Large intestine (tissue), 3 donors: ENCODE measurements at regions not wholly inside any gene's neighbourhood (a gene's known extent, or its start where the extent isn't known, plus 50 kb on each side); places are given as distances from the start of the nearest gene placed in this dataset.
A peak's percentile ranks its signal among the peaks of the same experiment; 100 is the strongest.

Experiments
- DNase-seq, 2 donors: peaks; one replicate each; pipeline versions ENCODE4 v3.0.0 to v3.0.0-alpha.2; 2013
- H3K27ac ChIP-seq: one replicate; pipeline ENCODE4 v1.5.1; 2013; ENCODE audit warnings: low read length
- H3K27me3 ChIP-seq: 2 replicates; pipeline ENCODE4 v1.6.1; 2013; ENCODE audit warnings: low read length; ENCODE audit not compliant: control insufficient read depth, insufficient read depth
- H3K36me3 ChIP-seq: 2 replicates; pipeline ENCODE4 v1.6.1; 2013; ENCODE audit warnings: low read length; ENCODE audit not compliant: control insufficient read depth, insufficient read depth
- H3K4me1 ChIP-seq: one replicate; pipeline ENCODE4 v1.6.1; 2013; ENCODE audit warnings: low read length; ENCODE audit not compliant: control insufficient read depth, insufficient read depth
- H3K4me3 ChIP-seq: one replicate; pipeline ENCODE4 v1.5.1; 2013; ENCODE audit warnings: low read length
- H3K9me3 ChIP-seq: one replicate; pipeline ENCODE4 v1.6.1; 2013; ENCODE audit warnings: mild to moderate bottlenecking, low read depth, low read length, moderate library complexity; ENCODE audit not compliant: control insufficient read depth
- WGBS: methylation state at CpG from one replicate; pipeline ENCODE4 v1.1.5; 2013; ENCODE audit warnings: low lambda C conversion rate; ENCODE audit not compliant: insufficient coverage; 5-methylcytosine and 5-hydroxymethylcytosine counted together

GRCh38 chr10:121152033-121152432 is 300.9 kb downstream of the WDR11 start:
- DNase-seq: no peak
- H3K4me3 ChIP-seq: no peak overlapping the region
- H3K4me1 ChIP-seq: peaks cover 20% of the 10 kb centered on the region
- no CpG with 5 or more reads among the region's 2 CpGs for WGBS
- no peak overlapping the region for H3K27ac ChIP-seq
- no peaks in the 10 kb centered on the region for H3K9me3 ChIP-seq
- no peaks in the 10 kb centered on the region for H3K27me3 ChIP-seq
- no peaks in the 10 kb centered on the region for H3K36me3 ChIP-seq

GRCh38 chr10:121152935-121153334 is 301.8 kb downstream of the WDR11 start:
- no peak for DNase-seq
- H3K9me3 ChIP-seq: no peaks in the 10 kb centered on the region
- H3K36me3 ChIP-seq: no peaks in the 10 kb centered on the region
- WGBS: 89% methylated on average over 1 of the region's 1 CpG
- no peak overlapping the region for H3K4me3 ChIP-seq
- H3K27me3 ChIP-seq: no peaks in the 10 kb centered on the region
- no peak overlapping the region for H3K27ac ChIP-seq
- peaks cover 22% of the 10 kb centered on the region for H3K4me1 ChIP-seq

GRCh38 chr10:121154310-121154709 is 303.1 kb downstream of the WDR11 start:
- no peak for DNase-seq
- H3K36me3 ChIP-seq: no peaks in the 10 kb centered on the region
- H3K9me3 ChIP-seq: no peaks in the 10 kb centered on the region
- no CpG with 5 or more reads among the region's 2 CpGs for WGBS
- peaks cover 31% of the 10 kb centered on the region for H3K4me1 ChIP-seq
- H3K27me3 ChIP-seq: no peaks in the 10 kb centered on the region
- H3K4me3 ChIP-seq: no peak overlapping the region
- no peak overlapping the region for H3K27ac ChIP-seq

DNA sequence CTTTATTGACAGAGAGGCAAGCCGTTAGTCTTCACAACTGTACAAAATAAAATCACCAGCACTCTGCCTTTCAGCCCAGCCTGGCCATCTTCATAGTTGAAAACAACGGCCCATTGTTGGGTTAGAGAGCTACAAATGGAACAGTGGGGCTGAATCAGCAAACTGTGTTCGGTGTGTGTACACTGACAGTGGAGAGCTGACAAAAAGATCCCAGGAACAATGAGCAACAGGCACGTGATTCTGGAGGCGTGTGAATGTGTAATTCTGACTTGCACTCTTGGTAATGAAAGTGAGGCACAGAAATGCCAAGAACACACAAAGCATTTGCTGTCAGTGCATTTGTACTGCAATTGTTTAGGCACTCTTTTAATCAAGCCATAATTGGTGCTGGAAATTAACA is 303.7 kb downstream of the WDR11 start:
- no CpG with 5 or more reads among the region's 5 CpGs for WGBS
- H3K4me1 ChIP-seq: peaks cover 35% of the 10 kb centered on the region
- no peaks in the 10 kb centered on the region for H3K27me3 ChIP-seq
- no peak overlapping the region for H3K27ac ChIP-seq
- H3K36me3 ChIP-seq: no peaks in the 10 kb centered on the region
- no peaks in the 10 kb centered on the region for H3K9me3 ChIP-seq
- DNase-seq: peak; percentile 31 to 65
- H3K4me3 ChIP-seq: no peak overlapping the region

DNA sequence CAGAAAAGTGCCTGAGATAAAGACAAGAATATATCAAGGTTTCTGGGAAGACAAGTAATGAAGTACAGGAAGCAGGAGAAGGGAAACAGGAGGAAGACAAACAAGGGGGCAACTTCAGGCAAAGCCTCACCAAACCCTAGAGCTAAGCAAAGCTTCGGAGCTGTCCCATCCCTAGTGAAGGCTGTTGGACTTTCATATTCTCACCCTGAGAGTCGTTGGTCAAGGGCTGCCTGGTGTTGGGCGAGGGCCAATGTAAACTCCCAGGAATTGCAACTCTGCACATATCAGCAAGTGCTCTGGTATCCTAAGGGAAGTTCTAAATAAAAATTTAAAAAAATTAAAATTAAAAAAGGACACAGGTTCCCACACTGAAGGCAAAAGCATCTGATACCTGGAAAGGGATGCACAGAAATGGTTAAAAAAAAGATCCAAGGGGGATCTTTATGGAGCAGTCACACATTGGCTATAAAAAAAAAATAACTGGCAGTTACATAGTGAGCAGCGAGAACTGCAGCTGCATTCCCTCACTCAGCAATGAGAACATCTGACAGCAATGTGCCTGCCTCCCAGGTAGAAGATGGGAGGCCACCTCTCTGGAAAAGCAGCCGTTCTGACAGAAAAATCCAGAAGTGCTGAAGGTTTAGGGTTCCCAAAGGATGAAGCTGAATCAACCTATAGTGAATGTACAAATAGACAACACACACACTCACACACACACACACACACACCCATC is 304.7 kb downstream of the WDR11 start:
- Histone ChIP-seq H3K9me3 (no peaks in the 10 kb centered on the region), H3K27ac (peak overlapping the region; percentile 25), H3K27me3 (no peaks in the 10 kb centered on the region), H3K36me3 (no peaks in the 10 kb centered on the region), H3K4me1 (peaks cover 35% of the 10 kb centered on the region), H3K4me3 (no peak overlapping the region)
- DNase-seq: peak; percentile 33 to 56
- 36% methylated on average over 2 of the region's 5 CpGs for WGBS

DNA sequence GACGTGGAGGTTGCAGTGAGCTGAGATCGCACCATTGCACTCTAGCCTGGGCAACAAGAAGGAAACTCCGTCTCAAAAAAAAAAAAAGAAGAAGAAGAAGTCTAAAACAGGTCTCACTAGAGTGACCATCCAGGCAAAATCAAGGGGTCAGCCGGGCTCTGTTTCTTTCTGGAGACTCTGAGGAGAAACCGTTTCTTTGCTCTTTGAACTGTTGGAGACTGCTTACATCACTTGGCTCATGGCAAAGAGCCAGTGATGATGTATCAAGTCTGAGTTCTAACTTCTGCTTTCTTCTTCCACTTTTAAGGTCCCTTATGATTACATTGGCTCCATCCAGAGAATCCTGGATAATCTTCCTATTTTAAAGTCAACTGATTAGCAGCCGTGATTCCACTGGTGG is 306.8 kb downstream of the WDR11 start:
- Histone ChIP-seq H3K36me3 (no peaks in the 10 kb centered on the region), H3K4me3 (no peak overlapping the region), H3K4me1 (peaks cover 35% of the 10 kb centered on the region), H3K27me3 (no peaks in the 10 kb centered on the region), H3K27ac (no peak overlapping the region), H3K9me3 (no peaks in the 10 kb centered on the region)
- DNase-seq: peak; percentile 86 to 87
- no CpG with 5 or more reads among the region's 6 CpGs for WGBS

- Histone ChIP-seq H3K4me3 (no peak overlapping the region), H3K27me3 (no peaks in the 10 kb centered on the region), H3K36me3 (no peaks in the 10 kb centered on the region), H3K27ac (peak overlapping the region; percentile 2), H3K4me1 (peaks cover 35% of the 10 kb centered on the region), H3K9me3 (no peaks in the 10 kb centered on the region)
- WGBS: 50% methylated on average over 2 of the region's 2 CpGs
- peak; percentile 43 to 78 for DNase-seq
Observed at GRCh38 chr10:121158988-121159579, 307.9 kb downstream of the WDR11 start.

DNA sequence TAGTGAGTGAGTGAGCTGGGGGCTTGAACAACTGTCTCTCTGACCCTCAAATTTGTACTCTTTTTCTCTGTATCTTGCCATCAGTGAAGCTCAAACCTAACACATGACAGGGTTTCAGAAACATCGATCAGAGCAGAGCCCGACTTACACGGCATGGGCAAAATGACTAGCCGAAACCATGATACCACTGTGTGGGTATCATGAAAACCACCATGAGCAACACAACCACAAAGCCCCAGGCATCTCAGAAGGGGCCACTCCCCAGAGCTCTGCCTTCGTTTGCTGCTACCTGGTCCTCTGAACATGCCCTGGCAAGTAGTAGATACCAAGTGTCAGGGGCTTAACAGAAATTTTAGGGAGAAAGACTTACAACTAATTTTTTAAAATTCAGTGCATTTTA is 308.5 kb downstream of the WDR11 start:
- no peaks in the 10 kb centered on the region for H3K27me3 ChIP-seq
- DNase-seq: no peak
- H3K9me3 ChIP-seq: no peaks in the 10 kb centered on the region
- peaks cover 32% of the 10 kb centered on the region for H3K4me1 ChIP-seq
- no peak overlapping the region for H3K27ac ChIP-seq
- no peaks in the 10 kb centered on the region for H3K36me3 ChIP-seq
- no peak overlapping the region for H3K4me3 ChIP-seq
- WGBS: no CpG with 5 or more reads among the region's 5 CpGs

GRCh38 chr10:121165276-121165675 is 314.1 kb downstream of the WDR11 start:
- Histone ChIP-seq H3K27me3 (no peaks in the 10 kb centered on the region), H3K9me3 (no peaks in the 10 kb centered on the region), H3K27ac (no peak overlapping the region), H3K4me1 (peaks cover 5% of the 10 kb centered on the region), H3K4me3 (no peak overlapping the region), H3K36me3 (no peaks in the 10 kb centered on the region)
- WGBS: 100% methylated on average over 2 of the region's 4 CpGs
- DNase-seq: no peak

GRCh38 chr10:121167534-121168243 is 316.5 kb downstream of the WDR11 start:
- DNase-seq: no peak
- H3K4me1 ChIP-seq: peaks cover 8% of the 10 kb centered on the region
- H3K27me3 ChIP-seq: no peaks in the 10 kb centered on the region
- H3K9me3 ChIP-seq: no peaks in the 10 kb centered on the region
- H3K27ac ChIP-seq: no peak overlapping the region
- no peaks in the 10 kb centered on the region for H3K36me3 ChIP-seq
- no peak overlapping the region for H3K4me3 ChIP-seq
- no CpG with 5 or more reads among the region's 10 CpGs for WGBS
